ENCODE measurements at regions not wholly inside any gene's neighbourhood (a gene's known extent, or its start where the extent isn't known, plus 50 kb on each side); places are given as distances from the start of the nearest gene placed in this dataset.

DNA sequence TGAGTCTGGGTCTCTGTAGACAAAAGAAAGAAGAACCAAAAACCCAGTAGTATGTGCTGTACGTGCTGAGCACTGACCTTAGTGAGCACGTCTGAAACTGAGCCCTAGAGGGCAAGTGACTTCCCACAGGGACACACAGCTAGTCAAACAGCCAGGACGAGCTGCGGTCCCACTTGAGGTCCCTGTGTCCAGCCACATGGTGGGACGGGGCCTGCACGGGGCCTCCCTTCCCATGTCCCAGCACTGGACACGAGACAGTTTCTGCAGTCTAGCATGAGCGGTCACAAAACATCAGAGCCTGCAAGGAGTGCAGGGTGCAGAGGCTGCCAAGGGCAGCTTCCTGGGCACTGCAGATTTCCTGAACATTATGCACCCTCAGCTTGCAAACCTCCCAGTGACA is 121.6 kb downstream of the NCOR2 start:
- Histone ChIP-seq H3K4me3 (no peak overlapping the region), H3K27ac (ENCODE audit: low read depth in 1 of 2, low read length in 1 of 2) (no peak overlapping the region), H3K36me3 (ENCODE audit: control insufficient read depth in 4 of 4, insufficient read depth in 4 of 4, low read length in 4 of 4) (peaks cover 0 to 51% (median 8%) of the 10 kb centered on the region in 4 donors), H3K27me3 (ENCODE audit: control insufficient read depth in 3 of 3, insufficient read depth in 3 of 3, low read length in 2 of 3) (no peaks in the 10 kb centered on the region), H3K9me3 (ENCODE audit: control insufficient read depth in 4 of 4, insufficient read depth in 3 of 4, low read length in 3 of 4) (no peaks in the 10 kb centered on the region), H3K4me1 (ENCODE audit: control insufficient read depth in 5 of 5, insufficient read depth in 5 of 5, low read length in 5 of 5) (peaks cover 2 to 10% (median 2%) of the 10 kb centered on the region in 5 donors), H3K9ac (ENCODE audit: insufficient read depth in 1 of 2, low read length in 2 of 2) (no peak overlapping the region)
- DNase-seq (no peak), ATAC-seq (ENCODE audit: insufficient read depth, low FRiP score) (no peak)
- WGBS, 2 donors: 95 to 97% methylated on average over 8 of the region's 8 CpGs
- no peak for TF ChIP-seq CTCF (IDR thresholded peaks at IDR 0.05; ENCODE audit: control extremely low read depth, extremely low read depth)

DNA sequence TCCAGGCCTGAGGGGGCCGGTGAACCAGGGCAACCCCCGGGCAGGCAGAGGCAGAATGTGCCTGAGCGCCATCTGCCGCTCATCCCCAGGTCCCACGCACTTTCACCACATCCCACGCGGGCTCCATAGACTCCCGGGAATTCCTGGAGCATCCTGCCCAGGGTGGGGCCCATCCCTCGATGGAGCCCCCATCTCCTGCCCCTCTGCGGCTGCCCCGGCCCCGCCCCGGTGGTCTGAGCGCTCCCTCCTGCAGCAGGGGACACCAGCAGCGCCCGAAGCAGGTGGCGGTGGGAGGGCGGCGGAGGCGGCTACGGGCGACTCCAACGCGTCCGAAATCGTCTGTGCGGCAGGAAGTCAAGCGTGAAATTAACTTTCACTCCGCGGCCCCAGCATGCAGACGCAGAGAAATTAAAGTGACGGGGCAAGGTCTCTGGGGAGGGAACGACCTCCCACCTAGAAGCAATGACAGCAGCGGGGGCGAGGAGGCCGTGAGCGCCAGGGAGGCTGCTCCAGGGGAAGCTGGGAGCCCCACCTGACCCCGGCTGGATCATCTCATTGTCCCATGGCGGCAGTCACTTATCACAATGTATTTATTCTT is 122.2 kb downstream of the NCOR2 start:
- ATAC-seq (ENCODE audit: insufficient read depth, low FRiP score): no peak
- Histone ChIP-seq H3K27me3 (ENCODE audit: control insufficient read depth in 3 of 3, insufficient read depth in 3 of 3, low read length in 2 of 3) (no peaks in the 10 kb centered on the region), H3K9ac (ENCODE audit: insufficient read depth in 1 of 2, low read length in 2 of 2) (no peak overlapping the region), H3K4me1 (ENCODE audit: control insufficient read depth in 5 of 5, insufficient read depth in 5 of 5, low read length in 5 of 5) (peaks cover 2 to 14% (median 8%) of the 10 kb centered on the region in 5 donors), H3K4me3 (no peak overlapping the region), H3K9me3 (ENCODE audit: control insufficient read depth in 4 of 4, insufficient read depth in 3 of 4, low read length in 3 of 4) (no peaks in the 10 kb centered on the region), H3K36me3 (ENCODE audit: control insufficient read depth in 4 of 4, insufficient read depth in 4 of 4, low read length in 4 of 4) (peaks cover 0 to 50% (median 8%) of the 10 kb centered on the region in 4 donors), H3K27ac (ENCODE audit: low read depth in 1 of 2, low read length in 1 of 2) (no peak overlapping the region)
- DNase-seq: no peak
- WGBS, 2 donors: 90 to 93% methylated on average over 38 to 39 of the region's 39 CpGs
- no peak for TF ChIP-seq CTCF (IDR thresholded peaks at IDR 0.05; ENCODE audit: control extremely low read depth, extremely low read depth)

GRCh38 chr12:124443931-124444712 is 123.3 kb downstream of the NCOR2 start:
- Histone ChIP-seq H3K27me3 (ENCODE audit: control insufficient read depth in 3 of 3, insufficient read depth in 3 of 3, low read length in 2 of 3) (no peaks in the 10 kb centered on the region), H3K9me3 (ENCODE audit: control insufficient read depth in 4 of 4, insufficient read depth in 3 of 4, low read length in 3 of 4) (no peaks in the 10 kb centered on the region), H3K36me3 (ENCODE audit: control insufficient read depth in 4 of 4, insufficient read depth in 4 of 4, low read length in 4 of 4) (peaks cover 0 to 42% (median 8%) of the 10 kb centered on the region in 4 donors), H3K27ac (ENCODE audit: low read depth in 1 of 2, low read length in 1 of 2) (no peak overlapping the region), H3K4me1 (ENCODE audit: control insufficient read depth in 5 of 5, insufficient read depth in 5 of 5, low read length in 5 of 5) (peaks cover 2 to 14% (median 9%) of the 10 kb centered on the region in 5 donors), H3K9ac (ENCODE audit: insufficient read depth in 1 of 2, low read length in 2 of 2) (no peak overlapping the region), H3K4me3 (no peak overlapping the region)
- TF ChIP-seq CTCF (IDR thresholded peaks at IDR 0.05; ENCODE audit: control extremely low read depth, extremely low read depth): no peak
- DNase-seq: no peak
- 78 to 88% methylated on average over 9 of the region's 9 CpGs for WGBS, 2 donors
- ATAC-seq (ENCODE audit: insufficient read depth, low FRiP score): no peak
